HG03558 (cell line): ENCODE measurements at regions not wholly inside any gene's neighbourhood (a gene's known extent, or its start where the extent isn't known, plus 50 kb on each side); places are given as distances from the start of the nearest gene placed in this dataset.
"Not testable (repeated sequence)": the region's sequence is repeated elsewhere in the genome, so short reads cannot be mapped to it uniquely, and the experiment has no call there.

Experiments used
- ATAC-seq: cut with Tn5 transposase; IDR thresholded peaks from one replicate; pipeline ENCODE4 v1.9.1; 2021; ENCODE audit warnings: moderate number of reproducible peaks; ENCODE audit not compliant: unreplicated experiment; ENCODE audit errors: extremely low read depth

- ATAC-seq = no peak
These were observed 248.8 kb downstream of the DLL1 start for GRCh38 chr6:170042123-170042522.

GRCh38 chr6:170041526-170041925 lies 249.4 kb downstream of the DLL1 start:
- no peak for ATAC-seq

- ATAC-seq = no peak
These were observed 250.0 kb downstream of the DLL1 start for GRCh38 chr6:170040906-170041305.

- ATAC-seq = no peak
These were observed 250.8 kb downstream of the DLL1 start for GRCh38 chr6:170040115-170040500.

GRCh38 chr6:170039156-170040114 lies 251.4 kb downstream of the DLL1 start:
- ATAC-seq = no peak

- no peak for ATAC-seq
These were observed 252.2 kb downstream of the DLL1 start for GRCh38 chr6:170038708-170039107.

- no peak for ATAC-seq
These were observed 252.6 kb downstream of the DLL1 start for GRCh38 chr6:170038251-170038650.

DNA sequence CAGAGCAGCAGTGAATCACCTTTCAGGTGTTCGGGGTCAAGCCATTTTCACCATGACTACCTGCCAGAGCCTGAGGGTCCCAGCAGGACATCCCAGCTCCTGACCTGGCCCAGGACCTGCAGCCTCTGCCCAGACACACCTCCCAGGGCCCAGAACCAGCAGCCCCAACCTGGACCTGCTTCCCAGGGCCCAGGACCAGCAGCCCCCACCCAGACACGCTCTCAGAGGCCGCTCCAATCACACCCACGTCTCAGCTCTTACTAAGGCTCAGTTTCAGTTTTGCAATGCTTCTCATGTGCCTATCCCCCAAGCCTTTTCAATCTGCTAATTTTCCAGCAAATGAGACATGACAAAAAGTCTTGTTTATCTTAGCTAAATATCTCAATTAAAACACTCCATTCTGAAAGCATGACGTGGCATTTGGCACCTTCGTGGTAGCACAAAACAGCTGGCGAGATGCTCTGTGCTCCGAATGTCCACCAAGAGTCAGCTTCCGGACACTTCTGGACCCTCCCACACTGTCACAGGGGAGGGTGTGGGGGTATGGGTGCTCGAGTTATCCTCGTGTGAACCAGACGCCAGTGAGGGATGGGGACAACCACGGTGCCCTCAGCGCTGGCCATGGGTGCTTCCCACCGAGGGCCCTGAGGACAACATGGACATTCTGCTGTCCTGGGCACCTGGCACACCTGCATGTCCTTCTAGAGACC lies 253.2 kb downstream of the DLL1 start:
- ATAC-seq = no peak

DNA sequence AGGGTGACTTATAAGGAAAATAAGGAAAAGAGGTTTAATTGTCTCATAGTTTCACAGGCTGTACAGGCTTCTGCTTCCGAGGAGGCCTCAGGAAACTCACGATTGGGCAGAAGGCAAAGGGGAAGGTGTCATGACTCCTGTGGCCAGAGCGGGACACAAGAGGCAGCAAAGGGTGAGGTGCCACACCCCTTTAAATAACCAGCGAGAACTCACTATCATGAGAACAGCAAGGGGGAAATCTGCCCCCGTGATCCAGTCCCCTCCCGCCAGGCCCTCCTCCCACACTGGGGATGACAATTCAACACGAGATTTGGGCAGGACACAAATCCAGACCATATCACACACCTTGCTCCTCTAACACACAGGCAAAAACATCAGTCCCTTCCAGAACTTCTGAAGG lies 254.0 kb downstream of the DLL1 start:
- no peak for ATAC-seq

DNA sequence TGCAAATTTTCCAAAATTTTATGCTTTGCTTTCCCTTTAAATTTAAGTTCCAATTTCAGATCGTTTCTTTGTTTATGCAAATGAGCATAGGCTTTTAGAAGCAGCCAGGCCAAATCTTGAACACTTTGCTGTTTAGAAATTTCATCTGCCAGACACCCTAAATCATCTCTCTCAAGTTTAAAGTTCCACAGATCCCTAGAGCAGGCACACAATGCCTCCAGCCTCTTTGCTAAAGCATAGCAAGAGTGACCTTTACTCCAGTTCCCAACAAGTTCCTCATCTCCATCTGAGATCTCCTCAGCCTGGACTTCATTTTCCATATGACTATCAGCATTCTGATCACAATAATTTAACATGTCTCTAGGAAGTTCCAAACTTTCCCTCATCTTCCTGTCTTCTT lies 254.5 kb downstream of the DLL1 start:
- ATAC-seq = not testable (repeated sequence)

GRCh38 chr6:170035901-170036304 lies 255.0 kb downstream of the DLL1 start:
- no peak for ATAC-seq

DNA sequence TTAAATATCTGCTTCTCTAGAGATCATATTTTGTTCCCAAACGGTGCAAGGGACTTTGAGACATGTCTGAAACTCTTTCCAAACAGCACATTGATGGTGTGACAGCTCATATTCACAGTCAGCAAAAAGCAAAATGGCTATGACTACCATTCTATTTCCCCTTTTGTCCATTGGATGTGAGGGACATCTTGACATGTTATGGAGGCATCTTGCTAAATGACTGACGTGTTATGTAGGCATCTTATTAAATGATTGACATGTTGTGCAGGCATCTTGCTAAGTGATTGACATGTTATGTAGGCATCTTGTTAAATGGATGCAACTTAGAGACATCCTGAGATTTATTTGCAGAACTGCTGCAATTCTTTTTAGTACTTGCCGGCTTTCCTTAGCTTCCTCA lies 255.8 kb downstream of the DLL1 start:
- ATAC-seq = no peak

GRCh38 chr6:170034294-170034693 lies 256.6 kb downstream of the DLL1 start:
- no peak for ATAC-seq

DNA sequence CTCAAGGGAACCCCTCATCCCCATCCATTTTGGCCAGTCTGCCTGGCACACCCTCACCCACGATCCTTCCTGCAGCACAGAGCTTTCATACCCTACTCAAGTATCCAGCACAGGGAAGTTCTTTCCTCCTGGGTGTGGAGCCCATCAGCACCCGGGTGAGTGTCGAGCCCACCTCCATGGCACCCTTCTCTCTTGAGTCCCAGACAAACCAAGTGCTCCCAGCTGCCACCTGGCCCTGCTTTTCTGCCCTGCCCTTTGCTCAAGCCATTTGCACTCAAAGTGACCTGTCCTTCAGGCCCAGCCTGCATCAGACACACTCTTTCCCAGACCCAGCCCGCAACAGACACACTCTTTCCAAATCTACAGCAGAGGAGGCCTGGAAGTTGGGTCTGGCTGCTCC lies 257.2 kb downstream of the DLL1 start:
- ATAC-seq = no peak

DNA sequence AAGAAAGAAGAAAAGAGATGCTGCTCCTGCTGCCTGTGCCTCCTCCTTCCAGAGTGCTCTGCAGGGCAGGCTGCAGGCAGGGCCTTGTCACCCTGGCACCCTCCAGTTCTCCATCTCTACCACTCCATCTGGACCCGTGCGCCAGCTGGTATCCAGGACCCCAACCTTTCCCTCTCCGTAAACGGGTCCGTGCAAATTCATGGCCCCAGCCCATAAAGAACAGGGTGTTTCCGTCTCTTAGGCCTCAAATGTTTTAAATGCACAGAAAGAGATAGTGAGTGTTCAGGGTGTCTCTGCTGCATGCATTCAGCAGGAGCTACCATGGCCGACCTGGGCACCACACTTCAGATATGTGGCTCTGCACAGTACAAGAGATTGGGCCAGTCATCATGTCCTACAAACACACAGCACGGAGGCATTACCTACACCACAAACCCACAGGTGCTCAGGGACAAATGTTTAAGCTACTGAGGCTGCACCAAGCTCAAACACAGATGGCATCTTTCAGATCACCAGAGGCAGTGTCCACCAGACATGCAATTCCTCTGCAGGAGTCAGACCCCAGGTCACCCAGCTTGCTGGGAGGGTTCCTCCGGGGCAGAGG lies 258.1 kb downstream of the DLL1 start:
- no peak for ATAC-seq

GRCh38 chr6:170032197-170032596 lies 258.7 kb downstream of the DLL1 start:
- no peak for ATAC-seq

DNA sequence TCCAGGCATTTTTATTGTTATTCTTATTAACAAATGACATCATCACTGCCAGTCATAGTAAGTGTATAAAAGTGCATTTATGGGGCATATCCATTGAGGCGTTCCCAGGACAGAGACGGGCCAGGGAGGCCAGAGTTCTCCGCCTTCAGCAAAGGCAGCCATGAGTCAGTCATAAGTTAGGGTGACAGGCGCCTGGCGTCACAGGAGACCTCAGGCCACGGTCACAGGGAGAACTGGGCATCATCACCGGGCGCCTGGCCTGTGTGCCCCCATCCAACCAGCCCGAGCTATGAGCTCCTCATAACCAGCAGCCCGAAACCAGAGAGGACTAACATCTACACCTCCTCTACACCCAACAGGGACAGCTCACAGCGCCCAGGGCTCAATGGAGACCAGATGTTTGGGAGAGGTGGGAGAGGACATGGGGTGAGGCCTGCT lies 259.2 kb downstream of the DLL1 start:
- no peak for ATAC-seq

DNA sequence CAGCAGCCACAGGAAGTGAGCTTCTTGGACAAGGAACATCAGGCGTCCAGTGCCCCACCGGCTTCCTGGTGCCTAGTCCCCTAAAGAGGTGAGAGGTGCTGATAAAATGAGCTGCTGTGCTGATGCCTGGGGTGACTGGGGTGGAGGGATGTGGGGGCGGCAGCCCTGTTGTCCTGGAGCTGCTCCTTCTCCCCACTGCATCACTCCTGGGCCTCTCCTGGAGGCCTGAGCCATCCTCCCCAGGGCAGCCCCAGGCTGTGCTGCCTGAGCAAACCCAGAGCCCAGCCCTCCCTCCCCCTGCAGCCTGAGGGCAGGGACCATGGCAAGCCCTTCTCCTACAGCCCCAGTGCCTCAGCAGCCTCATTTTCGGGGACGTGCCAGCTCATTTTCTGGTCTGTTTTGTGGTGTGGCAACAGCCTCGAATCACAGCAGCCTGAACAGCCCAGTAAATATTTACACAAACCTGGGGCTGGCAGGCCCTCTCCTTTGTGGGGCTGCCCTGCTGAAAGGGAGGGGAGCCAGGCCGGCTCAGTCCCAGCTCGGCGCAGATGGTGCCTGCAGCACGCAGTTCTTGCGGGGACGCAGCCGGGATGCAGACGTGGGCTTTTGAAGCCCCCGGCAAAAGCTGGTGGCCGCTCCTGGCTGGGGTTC lies 259.9 kb downstream of the DLL1 start:
- ATAC-seq = no peak

GRCh38 chr6:170030284-170030815 lies 260.5 kb downstream of the DLL1 start:
- ATAC-seq = no peak
